Lower leg skin (tissue), 3 donors: ENCODE measurements at regions not wholly inside any gene's neighbourhood (a gene's known extent, or its start where the extent isn't known, plus 50 kb on each side); places are given as distances from the start of the nearest gene placed in this dataset.

Source experiments
- CTCF ChIP-seq, 3 donors: fragments of 450-650 bp; IDR thresholded peaks; one replicate each; pipeline ENCODE4 v1.5.1; 2016; ENCODE audit warnings: antibody characterized with exemption in 3 of 3, mild to moderate bottlenecking in 3 of 3, moderate library complexity in 2 of 3
- POLR2A ChIP-seq, 2 donors: fragments of 450-650 bp; IDR thresholded peaks; one replicate each; pipeline ENCODE4 v1.6.1; 2016 to 2017; ENCODE audit warnings: antibody characterized with exemption in 2 of 2, mild to moderate bottlenecking in 1 of 2, moderate library complexity in 1 of 2

DNA sequence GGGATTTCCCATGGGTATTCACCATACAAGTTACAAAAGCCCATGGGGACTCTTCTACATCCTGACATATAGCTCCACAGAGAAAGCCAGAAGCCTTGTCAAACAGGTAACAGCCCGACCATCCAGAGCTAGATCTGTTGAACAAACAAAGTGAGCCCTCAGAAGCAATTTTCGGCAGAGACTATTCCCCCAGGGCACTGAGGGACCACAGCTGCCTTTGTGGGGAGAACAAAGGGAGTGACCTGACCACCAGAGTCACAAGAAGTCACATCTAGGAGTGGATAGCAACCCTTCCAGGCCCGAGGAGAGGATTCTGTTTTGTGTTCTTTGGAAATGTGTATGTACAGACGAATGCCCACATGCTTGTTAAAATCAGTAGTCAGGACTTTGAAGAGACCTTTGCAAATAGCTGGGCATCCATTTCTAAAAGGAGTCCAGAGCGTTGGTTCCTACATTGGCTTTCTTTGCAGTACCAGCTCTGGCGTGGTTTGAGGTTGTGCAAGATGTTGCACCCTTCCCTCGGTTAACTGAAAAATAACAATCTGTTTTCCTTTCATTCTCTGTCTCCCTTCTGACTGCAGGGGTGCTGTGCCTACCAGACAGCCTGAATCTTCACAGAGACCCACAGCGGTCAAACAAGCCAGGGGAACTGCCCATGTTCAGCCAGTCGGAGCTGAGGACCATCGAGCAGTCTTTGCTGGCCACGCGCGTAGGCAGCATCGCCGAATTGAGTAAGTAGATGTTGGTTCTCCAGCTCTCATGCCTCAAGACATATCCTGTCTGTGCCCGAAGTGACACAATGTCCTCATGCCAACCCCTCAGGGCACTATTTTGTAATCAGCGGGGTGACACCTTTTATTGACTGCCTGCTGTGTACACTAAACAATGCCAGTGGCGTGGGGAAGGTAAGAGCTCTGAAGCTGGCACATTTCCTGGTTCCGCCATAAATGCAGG lies 165.4 kb upstream of the PWP1 start:
- TF ChIP-seq CTCF (IDR thresholded peaks at IDR 0.05): no peak
- TF ChIP-seq POLR2A (IDR thresholded peaks at IDR 0.05): no peak
